Kidney (tissue), 13 donors: ENCODE measurements at regions not wholly inside any gene's neighbourhood (a gene's known extent, or its start where the extent isn't known, plus 50 kb on each side); places are given as distances from the start of the nearest gene placed in this dataset.

Experiments
- DNase-seq, 5 donors: peaks; one replicate each; pipeline ENCODE4 v3.0.0-alpha.2; 2013 to 2020
- FAIRE-seq: peaks from 2 replicates; lab custom pipeline; 2012; peaks lifted over from hg19 to GRCh38; lab: Jason Lieb, UNC
- H3K27ac ChIP-seq, 2 donors: one replicate each; pipeline ENCODE4 v1.7.0; 2013; ENCODE audit warnings: low read depth in 2 of 2, low read length in 2 of 2, inconsistent platforms in 1 of 2
- H3K27me3 ChIP-seq: one replicate; pipeline ENCODE4 v1.7.1; 2013; ENCODE audit warnings: low read length, inconsistent platforms; ENCODE audit not compliant: control insufficient read depth, insufficient read depth
- H3K36me3 ChIP-seq, 3 donors: one replicate each; pipeline versions ENCODE4 v1.7.0 to v1.7.1; 2013; ENCODE audit warnings: low read length in 3 of 3, control low read depth in 1 of 3, inconsistent platforms in 1 of 3; ENCODE audit not compliant: insufficient read depth in 3 of 3, control insufficient read depth in 2 of 3
- H3K4me1 ChIP-seq, 3 donors: one replicate each; pipeline versions ENCODE4 v1.7.0 to v1.7.1; 2013; ENCODE audit warnings: low read length in 3 of 3, inconsistent platforms in 1 of 3, low read depth in 1 of 3; ENCODE audit not compliant: control insufficient read depth in 2 of 3, insufficient read depth in 2 of 3
- H3K4me3 ChIP-seq, 3 donors: one replicate each; pipeline versions ENCODE4 v1.7.0 to v1.8.1; 2013; ENCODE audit warnings: low read length in 3 of 3, control low read depth in 1 of 3, inconsistent platforms in 1 of 3
- H3K9ac ChIP-seq, 3 donors: one replicate each; pipeline versions ENCODE4 v1.7.0 to v1.7.1; 2013; ENCODE audit warnings: low read length in 3 of 3, control low read depth in 1 of 3, inconsistent platforms in 1 of 3
- H3K9me3 ChIP-seq, 3 donors: one replicate each; pipeline versions ENCODE4 v1.7.0 to v1.7.1; 2013; ENCODE audit warnings: low read length in 3 of 3, control low read depth in 1 of 3, inconsistent platforms in 1 of 3; ENCODE audit not compliant: control insufficient read depth in 2 of 3, insufficient read depth in 1 of 3
- CTCF ChIP-seq: IDR thresholded peaks from 3 replicates; pipeline ENCODE4 v1.5.1; 2012; ENCODE audit warnings: mild to moderate bottlenecking, moderate library complexity, borderline replicate concordance; ENCODE audit not compliant: insufficient read depth; ENCODE audit errors: extremely low read depth
- intact Hi-C: fragments of 100-400 bp; cut with DNase I; formaldehyde crosslinking; loops from one replicate; pipeline ENCODE4 v1.11.1; 2022
- donor health status: control.
- donor health status: control.
- donor health status: control.
- donor health status: control.
- donor health status: control.
- donor health status: DM: yes; HTN: yes; CAD: no.
- donor health status: Normal renal cell carcinoma (clear cell type).

GRCh38 chr2:212737392-212738172 is 199.0 kb upstream of the ERBB4 start:
- Histone ChIP-seq H3K4me3 (no peak overlapping the region), H3K27me3 (no peaks in the 10 kb centered on the region), H3K9ac (no peak overlapping the region), H3K27ac (no peak overlapping the region), H3K36me3 (no peaks in the 10 kb centered on the region), H3K4me1 (no peaks in the 10 kb centered on the region), H3K9me3 (no peaks in the 10 kb centered on the region)
- intact Hi-C loops, result no loop called here
- FAIRE-seq (no peak), DNase-seq (no peak)
- no peak for TF ChIP-seq CTCF

- intact Hi-C loops, result no loop called here
- H3K9me3 ChIP-seq, result no peaks in the 10 kb centered on the region
- TF ChIP-seq CTCF, result no peak
- no peak for DNase-seq
- H3K9ac ChIP-seq, result no peak overlapping the region
- H3K27ac ChIP-seq, result no peak overlapping the region
- FAIRE-seq, result no peak
- H3K27me3 ChIP-seq, result no peaks in the 10 kb centered on the region
- H3K36me3 ChIP-seq, result no peaks in the 10 kb centered on the region
- H3K4me1 ChIP-seq, result no peaks in the 10 kb centered on the region
- no peak overlapping the region for H3K4me3 ChIP-seq
These were observed 197.8 kb upstream of the ERBB4 start for GRCh38 chr2:212736385-212736726.

GRCh38 chr2:212733273-212733672 is 194.7 kb upstream of the ERBB4 start:
- intact Hi-C loops, result no loop called here
- TF ChIP-seq CTCF, result no peak
- Histone ChIP-seq H3K4me3 (no peak overlapping the region), H3K4me1 (no peaks in the 10 kb centered on the region), H3K9me3 (no peaks in the 10 kb centered on the region), H3K27ac (no peak overlapping the region), H3K36me3 (no peaks in the 10 kb centered on the region), H3K27me3 (no peaks in the 10 kb centered on the region), H3K9ac (no peak overlapping the region)
- FAIRE-seq (no peak), DNase-seq (no peak)

GRCh38 chr2:212732860-212733259 is 194.3 kb upstream of the ERBB4 start:
- Histone ChIP-seq H3K4me1 (no peaks in the 10 kb centered on the region), H3K27ac (no peak overlapping the region), H3K27me3 (no peaks in the 10 kb centered on the region), H3K9ac (no peak overlapping the region), H3K9me3 (no peaks in the 10 kb centered on the region), H3K36me3 (no peaks in the 10 kb centered on the region), H3K4me3 (no peak overlapping the region)
- FAIRE-seq (no peak), DNase-seq (no peak)
- intact Hi-C loops, result no loop called here
- no peak for TF ChIP-seq CTCF
